HepG2 (cell line): ENCODE measurements at regions not wholly inside any gene's neighbourhood (a gene's known extent, or its start where the extent isn't known, plus 50 kb on each side); places are given as distances from the start of the nearest gene placed in this dataset.

ENCODE experiments used
- NR1H2 ChIP-seq: sonication (generic); formaldehyde crosslinking; IDR thresholded peaks from 2 replicates; pipeline ENCODE4 v1.8.1; 2022; ENCODE audit warnings: low read depth, missing genetic modification reagents, borderline replicate concordance
- PHB2 ChIP-seq: fragments of 450-650 bp; IDR thresholded peaks from 2 replicates; pipeline ENCODE4 v1.6.1; 2018; ENCODE audit not compliant: partially characterized antibody
- TF ChIP-seq, protein P1 (sequence below): sonication (generic); formaldehyde crosslinking; IDR thresholded peaks from 2 replicates; pipeline ENCODE4 v1.4.0; 2020; ENCODE audit warnings: missing genetic modification reagents
- TF ChIP-seq, protein P2 (sequence below): sonication (generic); formaldehyde crosslinking; IDR thresholded peaks from 2 replicates; pipeline ENCODE4 v1.5.0; 2020; ENCODE audit warnings: mild to moderate bottlenecking, missing genetic modification reagents, borderline replicate concordance

- TF ChIP-seq, protein P1, sequence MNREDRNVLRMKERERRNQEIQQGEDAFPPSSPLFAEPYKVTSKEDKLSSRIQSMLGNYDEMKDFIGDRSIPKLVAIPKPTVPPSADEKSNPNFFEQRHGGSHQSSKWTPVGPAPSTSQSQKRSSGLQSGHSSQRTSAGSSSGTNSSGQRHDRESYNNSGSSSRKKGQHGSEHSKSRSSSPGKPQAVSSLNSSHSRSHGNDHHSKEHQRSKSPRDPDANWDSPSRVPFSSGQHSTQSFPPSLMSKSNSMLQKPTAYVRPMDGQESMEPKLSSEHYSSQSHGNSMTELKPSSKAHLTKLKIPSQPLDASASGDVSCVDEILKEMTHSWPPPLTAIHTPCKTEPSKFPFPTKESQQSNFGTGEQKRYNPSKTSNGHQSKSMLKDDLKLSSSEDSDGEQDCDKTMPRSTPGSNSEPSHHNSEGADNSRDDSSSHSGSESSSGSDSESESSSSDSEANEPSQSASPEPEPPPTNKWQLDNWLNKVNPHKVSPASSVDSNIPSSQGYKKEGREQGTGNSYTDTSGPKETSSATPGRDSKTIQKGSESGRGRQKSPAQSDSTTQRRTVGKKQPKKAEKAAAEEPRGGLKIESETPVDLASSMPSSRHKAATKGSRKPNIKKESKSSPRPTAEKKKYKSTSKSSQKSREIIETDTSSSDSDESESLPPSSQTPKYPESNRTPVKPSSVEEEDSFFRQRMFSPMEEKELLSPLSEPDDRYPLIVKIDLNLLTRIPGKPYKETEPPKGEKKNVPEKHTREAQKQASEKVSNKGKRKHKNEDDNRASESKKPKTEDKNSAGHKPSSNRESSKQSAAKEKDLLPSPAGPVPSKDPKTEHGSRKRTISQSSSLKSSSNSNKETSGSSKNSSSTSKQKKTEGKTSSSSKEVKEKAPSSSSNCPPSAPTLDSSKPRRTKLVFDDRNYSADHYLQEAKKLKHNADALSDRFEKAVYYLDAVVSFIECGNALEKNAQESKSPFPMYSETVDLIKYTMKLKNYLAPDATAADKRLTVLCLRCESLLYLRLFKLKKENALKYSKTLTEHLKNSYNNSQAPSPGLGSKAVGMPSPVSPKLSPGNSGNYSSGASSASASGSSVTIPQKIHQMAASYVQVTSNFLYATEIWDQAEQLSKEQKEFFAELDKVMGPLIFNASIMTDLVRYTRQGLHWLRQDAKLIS (CRISPR knock-in tag): no peak
- TF ChIP-seq, protein P2, sequence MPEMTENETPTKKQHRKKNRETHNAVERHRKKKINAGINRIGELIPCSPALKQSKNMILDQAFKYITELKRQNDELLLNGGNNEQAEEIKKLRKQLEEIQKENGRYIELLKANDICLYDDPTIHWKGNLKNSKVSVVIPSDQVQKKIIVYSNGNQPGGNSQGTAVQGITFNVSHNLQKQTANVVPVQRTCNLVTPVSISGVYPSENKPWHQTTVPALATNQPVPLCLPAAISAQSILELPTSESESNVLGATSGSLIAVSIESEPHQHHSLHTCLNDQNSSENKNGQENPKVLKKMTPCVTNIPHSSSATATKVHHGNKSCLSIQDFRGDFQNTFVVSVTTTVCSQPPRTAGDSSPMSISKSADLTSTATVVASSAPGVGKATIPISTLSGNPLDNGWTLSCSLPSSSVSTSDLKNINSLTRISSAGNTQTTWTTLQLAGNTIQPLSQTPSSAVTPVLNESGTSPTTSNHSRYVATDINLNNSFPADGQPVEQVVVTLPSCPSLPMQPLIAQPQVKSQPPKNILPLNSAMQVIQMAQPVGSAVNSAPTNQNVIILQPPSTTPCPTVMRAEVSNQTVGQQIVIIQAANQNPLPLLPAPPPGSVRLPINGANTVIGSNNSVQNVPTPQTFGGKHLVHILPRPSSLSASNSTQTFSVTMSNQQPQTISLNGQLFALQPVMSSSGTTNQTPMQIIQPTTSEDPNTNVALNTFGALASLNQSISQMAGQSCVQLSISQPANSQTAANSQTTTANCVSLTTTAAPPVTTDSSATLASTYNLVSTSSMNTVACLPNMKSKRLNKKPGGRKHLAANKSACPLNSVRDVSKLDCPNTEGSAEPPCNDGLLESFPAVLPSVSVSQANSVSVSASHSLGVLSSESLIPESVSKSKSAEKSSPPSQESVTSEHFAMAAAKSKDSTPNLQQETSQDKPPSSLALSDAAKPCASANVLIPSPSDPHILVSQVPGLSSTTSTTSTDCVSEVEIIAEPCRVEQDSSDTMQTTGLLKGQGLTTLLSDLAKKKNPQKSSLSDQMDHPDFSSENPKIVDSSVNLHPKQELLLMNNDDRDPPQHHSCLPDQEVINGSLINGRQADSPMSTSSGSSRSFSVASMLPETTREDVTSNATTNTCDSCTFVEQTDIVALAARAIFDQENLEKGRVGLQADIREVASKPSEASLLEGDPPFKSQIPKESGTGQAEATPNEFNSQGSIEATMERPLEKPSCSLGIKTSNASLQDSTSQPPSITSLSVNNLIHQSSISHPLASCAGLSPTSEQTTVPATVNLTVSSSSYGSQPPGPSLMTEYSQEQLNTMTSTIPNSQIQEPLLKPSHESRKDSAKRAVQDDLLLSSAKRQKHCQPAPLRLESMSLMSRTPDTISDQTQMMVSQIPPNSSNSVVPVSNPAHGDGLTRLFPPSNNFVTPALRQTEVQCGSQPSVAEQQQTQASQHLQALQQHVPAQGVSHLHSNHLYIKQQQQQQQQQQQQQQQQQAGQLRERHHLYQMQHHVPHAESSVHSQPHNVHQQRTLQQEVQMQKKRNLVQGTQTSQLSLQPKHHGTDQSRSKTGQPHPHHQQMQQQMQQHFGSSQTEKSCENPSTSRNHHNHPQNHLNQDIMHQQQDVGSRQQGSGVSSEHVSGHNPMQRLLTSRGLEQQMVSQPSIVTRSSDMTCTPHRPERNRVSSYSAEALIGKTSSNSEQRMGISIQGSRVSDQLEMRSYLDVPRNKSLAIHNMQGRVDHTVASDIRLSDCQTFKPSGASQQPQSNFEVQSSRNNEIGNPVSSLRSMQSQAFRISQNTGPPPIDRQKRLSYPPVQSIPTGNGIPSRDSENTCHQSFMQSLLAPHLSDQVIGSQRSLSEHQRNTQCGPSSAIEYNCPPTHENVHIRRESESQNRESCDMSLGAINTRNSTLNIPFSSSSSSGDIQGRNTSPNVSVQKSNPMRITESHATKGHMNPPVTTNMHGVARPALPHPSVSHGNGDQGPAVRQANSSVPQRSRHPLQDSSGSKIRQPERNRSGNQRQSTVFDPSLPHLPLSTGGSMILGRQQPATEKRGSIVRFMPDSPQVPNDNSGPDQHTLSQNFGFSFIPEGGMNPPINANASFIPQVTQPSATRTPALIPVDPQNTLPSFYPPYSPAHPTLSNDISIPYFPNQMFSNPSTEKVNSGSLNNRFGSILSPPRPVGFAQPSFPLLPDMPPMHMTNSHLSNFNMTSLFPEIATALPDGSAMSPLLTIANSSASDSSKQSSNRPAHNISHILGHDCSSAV: no peak
- no peak for TF ChIP-seq NR1H2 (CRISPR knock-in tag)
- TF ChIP-seq PHB2: no peak
Measured at GRCh38 chr12:116672010-116672409, 65.9 kb downstream of the SPRING1 start (continued).
